KMS-11 (cell line): ENCODE measurements at regions not wholly inside any gene's neighbourhood (a gene's known extent, or its start where the extent isn't known, plus 50 kb on each side); places are given as distances from the start of the nearest gene placed in this dataset.

ENCODE experiments used
- H2AFZ ChIP-seq: fragments of 200-600 bp; sonication (generic); 2 replicates; pipeline ENCODE4 v1.6.1; 2016; ENCODE audit warnings: antibody characterized with exemption, mixed run types, low read depth
- H3K27ac ChIP-seq: fragments of 200-600 bp; sonication (generic); 2 replicates; pipeline ENCODE4 v1.6.1; 2016; ENCODE audit warnings: mild to moderate bottlenecking, mixed run types
- H3K27me3 ChIP-seq: fragments of 200-600 bp; sonication (generic); 2 replicates; pipeline ENCODE4 v1.6.1; 2017; ENCODE audit warnings: mild to moderate bottlenecking, low read depth, mixed run types, moderate library complexity; ENCODE audit not compliant: insufficient read depth
- H3K36me3 ChIP-seq: fragments of 200-600 bp; sonication (generic); 2 replicates; pipeline ENCODE4 v1.6.1; 2017; ENCODE audit warnings: mild to moderate bottlenecking, mixed run types; ENCODE audit not compliant: insufficient read depth
- H3K4me1 ChIP-seq: fragments of 200-600 bp; sonication (generic); 2 replicates; pipeline ENCODE4 v1.6.1; 2016; ENCODE audit warnings: mild to moderate bottlenecking, low read depth, mixed run types; ENCODE audit not compliant: poor library complexity, severe bottlenecking
- H3K4me2 ChIP-seq: fragments of 200-600 bp; sonication (generic); 2 replicates; pipeline ENCODE4 v1.7.0; 2016; ENCODE audit warnings: mild to moderate bottlenecking, mixed run types
- H3K4me3 ChIP-seq: fragments of 200-600 bp; sonication (generic); IDR thresholded peaks from 2 replicates; pipeline ENCODE4 v1.6.1; 2017; ENCODE audit warnings: low read depth, low read length, mixed read lengths; ENCODE audit not compliant: insufficient read depth
- H3K79me2 ChIP-seq: fragments of 200-600 bp; sonication (generic); 2 replicates; pipeline ENCODE4 v1.6.1; 2016; ENCODE audit warnings: low read depth, mixed run types; ENCODE audit not compliant: insufficient read depth
- H3K9ac ChIP-seq: fragments of 200-600 bp; sonication (generic); 2 replicates; pipeline ENCODE4 v1.6.1; 2016; ENCODE audit warnings: mild to moderate bottlenecking, mixed run types
- H4K20me1 ChIP-seq: fragments of 200-600 bp; sonication (generic); 2 replicates; pipeline ENCODE4 v1.6.1; 2016; ENCODE audit warnings: mild to moderate bottlenecking, mixed run types; ENCODE audit not compliant: insufficient read depth
- CTCF ChIP-seq: fragments of 200-600 bp; sonication (generic); conservative IDR thresholded peaks from 2 replicates; pipeline ENCODE4 v1.6.1; 2017; ENCODE audit warnings: low read depth, mild to moderate bottlenecking, antibody characterized with exemption, low read length, moderate library complexity, mixed read lengths

- Histone ChIP-seq H4K20me1 (no peaks in the 10 kb centered on the region), H3K36me3 (no peaks in the 10 kb centered on the region), H3K79me2 (no peaks in the 10 kb centered on the region), H2AFZ (no peak overlapping the region), H3K27me3 (no peaks in the 10 kb centered on the region), H3K4me3 (no peak overlapping the region), H3K4me1 (no peaks in the 10 kb centered on the region), H3K27ac (no peak overlapping the region), H3K4me2 (no peak overlapping the region), H3K9ac (no peak overlapping the region)
- no peak for TF ChIP-seq CTCF
Measured at GRCh38 chr12:77433799-77434198, 368.4 kb upstream of the E2F7 start.

GRCh38 chr12:77429426-77429825, 364.1 kb upstream of the E2F7 start:
- Histone ChIP-seq H2AFZ (no peak overlapping the region), H3K4me2 (no peak overlapping the region)

GRCh38 chr12:77421152-77421551, 355.8 kb upstream of the E2F7 start:
- Histone ChIP-seq H3K4me3 (no peak overlapping the region), H3K79me2 (no peaks in the 10 kb centered on the region), H3K9ac (no peak overlapping the region), H3K27me3 (no peaks in the 10 kb centered on the region), H3K4me1 (no peaks in the 10 kb centered on the region), H3K4me2 (no peak overlapping the region), H2AFZ (no peak overlapping the region), H3K27ac (no peak overlapping the region), H4K20me1 (no peaks in the 10 kb centered on the region), H3K36me3 (no peaks in the 10 kb centered on the region)
- no peak for TF ChIP-seq CTCF

More at GRCh38 chr12:77429426-77429825, 364.1 kb upstream of the E2F7 start:
- TF ChIP-seq CTCF: no peak
- Histone ChIP-seq H3K4me3 (no peak overlapping the region), H3K79me2 (no peaks in the 10 kb centered on the region), H3K27ac (no peak overlapping the region), H3K36me3 (no peaks in the 10 kb centered on the region), H3K9ac (no peak overlapping the region), H3K4me1 (no peaks in the 10 kb centered on the region), H4K20me1 (no peaks in the 10 kb centered on the region), H3K27me3 (no peaks in the 10 kb centered on the region)

- H4K20me1 ChIP-seq: no peaks in the 10 kb centered on the region
- no peaks in the 10 kb centered on the region for H3K27me3 ChIP-seq
- no peak overlapping the region for H2AFZ ChIP-seq
- no peak overlapping the region for H3K4me3 ChIP-seq
- no peaks in the 10 kb centered on the region for H3K4me1 ChIP-seq
- no peak overlapping the region for H3K27ac ChIP-seq
- no peak for TF ChIP-seq CTCF
- H3K36me3 ChIP-seq: no peaks in the 10 kb centered on the region
- H3K79me2 ChIP-seq: no peaks in the 10 kb centered on the region
- H3K4me2 ChIP-seq: no peak overlapping the region
- no peak overlapping the region for H3K9ac ChIP-seq
Measured at GRCh38 chr12:77409551-77409950, 344.2 kb upstream of the E2F7 start.
